SU-DHL-6 (cell line): ENCODE measurements at regions not wholly inside any gene's neighbourhood (a gene's known extent, or its start where the extent isn't known, plus 50 kb on each side); places are given as distances from the start of the nearest gene placed in this dataset.

Experiments
- H2AFZ ChIP-seq: fragments of 200-600 bp; sonication (generic); 2 replicates; pipeline ENCODE4 v1.6.1; 2014; ENCODE audit warnings: low read depth, mild to moderate bottlenecking, moderate library complexity, mixed read lengths, antibody characterized with exemption, low read length; ENCODE audit not compliant: severe bottlenecking
- H3F3A ChIP-seq: fragments of 200-600 bp; shearing (Covaris generic); 2 replicates; pipeline ENCODE4 v1.6.0; 2016; ENCODE audit warnings: antibody characterized with exemption, mild to moderate bottlenecking; ENCODE audit not compliant: insufficient read depth
- H3K27ac ChIP-seq: fragments of 200-600 bp; sonication (generic); 2 replicates; pipeline ENCODE4 v1.5.1; 2016; ENCODE audit warnings: low read depth, mild to moderate bottlenecking, low read length, moderate library complexity, mixed read lengths
- H3K27me3 ChIP-seq: fragments of 200-600 bp; sonication (generic), shearing (Covaris generic); 2 replicates; pipeline ENCODE4 v1.6.0; 2014; ENCODE audit warnings: mild to moderate bottlenecking, low read length
- H3K36me3 ChIP-seq: fragments of 200-600 bp; sonication (generic); 2 replicates; pipeline ENCODE4 v1.6.1; 2014; ENCODE audit warnings: mild to moderate bottlenecking, low read length, mixed read lengths
- H3K4me2 ChIP-seq: fragments of 300-600, 200-600 bp; shearing (Covaris generic), sonication (generic); 2 replicates; pipeline ENCODE4 v1.6.0; 2014; ENCODE audit warnings: low read length, low read depth, mild to moderate bottlenecking; ENCODE audit not compliant: poor library complexity, severe bottlenecking
- H3K4me3 ChIP-seq: fragments of 200-600 bp; sonication (generic); 2 replicates; pipeline ENCODE4 v1.5.1; 2014; ENCODE audit warnings: antibody characterized with exemption, low read length, mild to moderate bottlenecking, mixed read lengths; ENCODE audit not compliant: insufficient read depth, poor library complexity, severe bottlenecking
- H3K79me2 ChIP-seq: fragments of 200-600 bp; sonication (generic); 2 replicates; pipeline ENCODE4 v1.6.1; 2014; ENCODE audit warnings: mild to moderate bottlenecking, low read length, moderate library complexity; ENCODE audit not compliant: insufficient read depth
- H3K9ac ChIP-seq: fragments of 200-600 bp; sonication (generic); 2 replicates; pipeline ENCODE4 v1.7.0; 2014; ENCODE audit warnings: mild to moderate bottlenecking, low read length
- H3K9me2 ChIP-seq: fragments of 200-600 bp; sonication (generic); replicated peaks from 2 replicates; pipeline ENCODE4 v1.6.1; 2014; ENCODE audit warnings: low read length; ENCODE audit not compliant: insufficient read depth
- H3K9me3 ChIP-seq: fragments of 200-600 bp; sonication (generic); 2 replicates; pipeline ENCODE4 v1.6.1; 2014; ENCODE audit warnings: low read length, mixed read lengths; ENCODE audit not compliant: insufficient read depth
- H4K20me1 ChIP-seq: fragments of 200-600 bp; sonication (generic); 2 replicates; pipeline ENCODE4 v1.6.1; 2014; ENCODE audit warnings: low read depth, mild to moderate bottlenecking, antibody characterized with exemption, low read length, moderate library complexity, mixed read lengths
- EZH2phosphoT487 ChIP-seq: fragments of 200-600 bp; sonication (generic), shearing (Covaris generic); conservative IDR thresholded peaks from 2 replicates; pipeline ENCODE4 v1.6.1; 2018; ENCODE audit warnings: mild to moderate bottlenecking, antibody characterized with exemption, low read length, moderate library complexity, mixed read lengths
- TF ChIP-seq, protein P1 (sequence below): fragments of 200-600 bp; sonication (generic); IDR thresholded peaks from one replicate; pipeline ENCODE4 v1.5.1; 2017; ENCODE audit warnings: antibody characterized with exemption, mild to moderate bottlenecking, low read length, moderate library complexity; ENCODE audit not compliant: insufficient read depth, poor library complexity, severe bottlenecking

DNA sequence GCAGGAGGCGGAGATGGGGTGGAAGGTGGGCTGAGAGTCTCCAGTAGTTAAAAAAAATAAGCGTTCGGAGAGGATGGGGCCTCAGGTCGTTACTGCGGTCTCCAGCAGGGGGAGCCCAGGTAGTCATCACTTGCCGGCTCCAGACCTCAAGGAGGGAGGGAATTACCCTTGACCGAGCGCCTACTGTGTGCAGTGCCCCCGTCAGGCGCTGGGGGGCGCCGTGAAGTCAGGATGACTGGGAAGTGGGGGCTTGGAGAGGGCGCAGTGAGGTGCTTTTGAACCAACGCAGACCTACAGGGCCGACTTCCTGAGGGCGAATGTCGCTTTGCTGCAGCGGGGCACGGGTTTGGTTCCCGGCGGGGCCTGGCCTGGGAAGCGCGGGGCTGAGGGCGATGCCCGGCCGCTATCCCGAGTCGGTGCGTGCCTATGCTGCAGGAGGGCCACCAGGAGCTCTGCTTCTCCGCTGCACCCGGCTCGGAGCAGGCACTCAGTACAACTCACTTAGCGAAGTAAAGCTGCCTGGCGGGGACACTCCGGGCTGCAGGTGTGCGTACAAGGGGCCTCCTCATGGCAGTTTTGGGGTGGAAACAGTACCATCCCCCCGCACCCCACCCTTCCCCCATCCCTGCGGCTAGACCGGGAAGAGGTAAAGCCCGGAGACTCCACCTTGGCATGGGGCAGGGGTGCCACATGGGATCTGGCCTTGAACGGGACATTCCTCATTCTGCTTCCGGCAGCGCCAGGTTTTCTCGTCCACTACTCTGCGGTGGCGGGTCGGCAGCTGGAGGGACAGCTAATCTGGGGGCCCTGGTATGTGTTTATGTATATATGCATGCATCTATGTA, 79.8 kb downstream of the RHCG start:
- Histone ChIP-seq H3K79me2 (no peaks in the 10 kb centered on the region), H4K20me1 (no peaks in the 10 kb centered on the region), H3K9me2 (no peaks in the 10 kb centered on the region), H2AFZ (no peak overlapping the region), H3K27ac (no peak overlapping the region), H3F3A (no peaks in the 10 kb centered on the region), H3K4me3 (no peak overlapping the region), H3K4me2 (no peak overlapping the region), H3K36me3 (no peaks in the 10 kb centered on the region), H3K9me3 (no peaks in the 10 kb centered on the region), H3K9ac (no peak overlapping the region), H3K27me3 (no peaks in the 10 kb centered on the region)
- no peak for TF ChIP-seq EZH2phosphoT487
- TF ChIP-seq, protein P1, sequence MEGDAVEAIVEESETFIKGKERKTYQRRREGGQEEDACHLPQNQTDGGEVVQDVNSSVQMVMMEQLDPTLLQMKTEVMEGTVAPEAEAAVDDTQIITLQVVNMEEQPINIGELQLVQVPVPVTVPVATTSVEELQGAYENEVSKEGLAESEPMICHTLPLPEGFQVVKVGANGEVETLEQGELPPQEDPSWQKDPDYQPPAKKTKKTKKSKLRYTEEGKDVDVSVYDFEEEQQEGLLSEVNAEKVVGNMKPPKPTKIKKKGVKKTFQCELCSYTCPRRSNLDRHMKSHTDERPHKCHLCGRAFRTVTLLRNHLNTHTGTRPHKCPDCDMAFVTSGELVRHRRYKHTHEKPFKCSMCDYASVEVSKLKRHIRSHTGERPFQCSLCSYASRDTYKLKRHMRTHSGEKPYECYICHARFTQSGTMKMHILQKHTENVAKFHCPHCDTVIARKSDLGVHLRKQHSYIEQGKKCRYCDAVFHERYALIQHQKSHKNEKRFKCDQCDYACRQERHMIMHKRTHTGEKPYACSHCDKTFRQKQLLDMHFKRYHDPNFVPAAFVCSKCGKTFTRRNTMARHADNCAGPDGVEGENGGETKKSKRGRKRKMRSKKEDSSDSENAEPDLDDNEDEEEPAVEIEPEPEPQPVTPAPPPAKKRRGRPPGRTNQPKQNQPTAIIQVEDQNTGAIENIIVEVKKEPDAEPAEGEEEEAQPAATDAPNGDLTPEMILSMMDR = peak; percentile 90

- Histone ChIP-seq H4K20me1 (no peaks in the 10 kb centered on the region), H3K27me3 (no peaks in the 10 kb centered on the region), H3K4me2 (no peak overlapping the region), H3K9me2 (no peaks in the 10 kb centered on the region), H3K4me3 (no peak overlapping the region), H3K36me3 (no peaks in the 10 kb centered on the region), H3K79me2 (no peaks in the 10 kb centered on the region), H3K9ac (no peak overlapping the region), H3K27ac (no peak overlapping the region), H3F3A (no peaks in the 10 kb centered on the region), H3K9me3 (no peaks in the 10 kb centered on the region), H2AFZ (no peak overlapping the region)
- TF ChIP-seq EZH2phosphoT487 = no peak
- TF ChIP-seq, protein P1 = no peak
Observed at GRCh38 chr15:89414571-89414970, 79.9 kb upstream of the POLG start.

GRCh38 chr15:89413877-89414276, 79.3 kb upstream of the POLG start:
- Histone ChIP-seq H3K27ac (no peak overlapping the region), H3K4me2 (no peak overlapping the region)

More at GRCh38 chr15:89413877-89414276, 79.3 kb upstream of the POLG start:
- Histone ChIP-seq H3K9me3 (no peaks in the 10 kb centered on the region), H2AFZ (no peak overlapping the region), H3K4me3 (no peak overlapping the region), H4K20me1 (no peaks in the 10 kb centered on the region), H3K27me3 (no peaks in the 10 kb centered on the region), H3K36me3 (no peaks in the 10 kb centered on the region), H3K9me2 (no peaks in the 10 kb centered on the region), H3F3A (no peaks in the 10 kb centered on the region), H3K79me2 (no peaks in the 10 kb centered on the region), H3K9ac (no peak overlapping the region)
- TF ChIP-seq, protein P1 = no peak
- TF ChIP-seq EZH2phosphoT487 = no peak
